GM18502 (cell line): ENCODE measurements at regions not wholly inside any gene's neighbourhood (a gene's known extent, or its start where the extent isn't known, plus 50 kb on each side); places are given as distances from the start of the nearest gene placed in this dataset.

Source experiments
- ATAC-seq: cut with Tn5 transposase; IDR thresholded peaks from one replicate; pipeline ENCODE4 v1.9.1; 2021; ENCODE audit warnings: mild to moderate bottlenecking; ENCODE audit not compliant: unreplicated experiment, poor library complexity

DNA sequence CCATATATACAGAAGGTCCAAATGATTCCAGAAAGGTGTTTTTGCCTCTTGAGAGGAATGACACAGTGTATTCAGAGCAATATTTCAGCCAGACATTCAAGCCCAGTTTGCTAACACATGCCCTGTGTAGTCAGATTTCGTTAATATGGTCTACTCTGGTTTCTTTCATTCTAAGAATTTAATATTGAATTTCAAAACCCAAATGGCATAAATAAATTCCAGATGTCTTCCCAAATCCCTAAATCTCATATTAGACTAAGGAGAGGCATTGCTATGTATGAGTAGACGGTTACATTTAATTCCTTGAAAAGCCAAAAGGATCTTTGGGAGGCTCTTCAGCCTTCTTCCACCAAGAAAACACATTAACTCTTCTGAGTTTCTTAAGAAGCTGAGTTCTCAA, 66.3 kb upstream of the C1QTNF7 start:
- ATAC-seq: no peak

DNA sequence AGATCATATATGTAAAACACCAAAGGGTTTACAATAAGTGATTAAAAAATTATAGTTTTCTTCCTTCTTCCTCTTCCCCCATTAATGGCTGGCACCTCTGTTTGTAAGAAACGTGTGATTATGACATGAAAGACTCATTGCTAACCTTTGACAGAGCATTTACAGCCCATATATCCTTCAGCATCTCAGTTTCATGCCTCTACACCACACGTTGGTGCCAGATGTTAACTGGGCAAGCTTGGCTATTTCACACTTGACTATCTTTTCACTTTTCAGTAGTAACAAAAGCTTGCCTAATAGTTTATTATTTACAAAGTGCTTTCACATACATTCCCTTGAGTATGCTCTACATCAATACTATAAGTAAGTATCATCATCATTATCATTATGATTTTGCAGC, 65.3 kb upstream of the C1QTNF7 start:
- ATAC-seq: no peak

DNA sequence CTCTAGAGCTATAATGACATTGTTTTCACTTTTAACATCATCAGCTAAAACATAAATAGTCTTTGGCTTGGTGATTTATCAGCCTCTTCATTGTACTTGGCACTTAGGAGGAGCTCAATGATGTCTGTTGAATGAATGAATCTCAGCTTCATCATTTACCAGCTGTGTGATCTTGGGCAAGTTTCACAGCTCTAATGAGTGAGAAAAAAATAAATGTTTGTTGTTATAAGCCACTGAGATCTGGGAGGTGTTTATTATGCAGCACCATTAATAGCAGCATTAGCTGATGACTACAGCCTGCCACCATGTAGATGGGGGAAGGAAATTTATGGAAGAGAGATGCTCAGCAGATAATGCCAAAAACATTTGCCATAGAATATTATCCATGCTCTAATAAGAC, 63.6 kb upstream of the C1QTNF7 start:
- no peak for ATAC-seq

DNA sequence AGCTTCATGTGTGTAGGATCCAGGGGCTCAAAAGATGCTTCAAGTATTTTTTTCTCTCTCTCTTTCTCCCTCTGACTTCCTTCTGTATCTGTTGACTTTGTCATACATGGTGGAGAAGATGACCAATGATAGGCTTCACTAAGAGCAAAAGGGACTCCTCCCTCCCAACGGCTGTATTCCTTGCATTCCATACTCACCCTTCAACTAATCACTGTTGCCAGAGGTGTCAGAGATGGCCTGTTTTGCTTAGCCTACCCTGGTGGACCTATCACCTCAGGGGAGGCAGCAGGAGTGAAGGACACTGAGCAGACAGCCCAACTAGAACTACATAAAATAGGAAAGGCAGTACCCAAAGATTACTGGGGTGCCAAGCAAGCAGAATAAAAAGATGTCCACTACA, 62.2 kb upstream of the C1QTNF7 start:
- no peak for ATAC-seq

DNA sequence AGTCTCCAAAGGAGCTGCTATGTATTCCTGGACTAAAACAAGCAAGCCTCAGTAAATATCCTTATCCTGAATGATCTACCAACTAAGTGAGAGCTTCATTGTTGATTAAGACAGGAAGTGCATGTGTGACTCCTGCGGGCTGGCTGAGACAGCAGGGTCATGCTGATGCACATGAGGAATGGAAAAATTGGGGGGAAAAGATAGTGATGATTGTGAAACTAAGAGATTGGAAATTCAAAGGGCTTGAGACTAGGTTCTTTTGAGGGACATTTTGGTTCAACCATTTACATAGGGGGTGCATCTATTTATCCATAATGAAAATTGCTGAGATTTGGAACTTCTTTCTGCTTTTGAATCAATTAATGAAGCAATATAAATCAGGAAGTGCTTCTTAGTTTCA, 61.1 kb upstream of the C1QTNF7 start:
- ATAC-seq: no peak

DNA sequence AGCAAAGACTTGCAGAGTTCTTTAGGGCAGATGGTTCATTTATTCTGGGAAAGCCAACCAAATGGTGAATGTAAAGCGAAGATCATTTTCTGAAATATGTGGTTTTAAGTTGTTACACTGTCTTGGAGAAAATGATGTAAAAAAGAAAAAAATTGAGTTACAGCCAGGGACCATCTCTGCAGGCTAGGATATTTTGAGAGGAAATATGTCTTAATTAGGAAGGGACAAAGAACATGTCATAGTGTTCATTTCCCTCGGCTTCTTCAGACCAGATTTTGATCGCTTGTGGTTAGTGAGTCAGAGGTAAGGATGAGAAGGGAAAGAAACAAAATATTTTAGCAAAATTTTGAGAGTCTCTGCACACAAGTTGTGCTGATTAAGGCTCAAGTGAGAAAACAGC, 59.0 kb upstream of the C1QTNF7 start:
- no peak for ATAC-seq

DNA sequence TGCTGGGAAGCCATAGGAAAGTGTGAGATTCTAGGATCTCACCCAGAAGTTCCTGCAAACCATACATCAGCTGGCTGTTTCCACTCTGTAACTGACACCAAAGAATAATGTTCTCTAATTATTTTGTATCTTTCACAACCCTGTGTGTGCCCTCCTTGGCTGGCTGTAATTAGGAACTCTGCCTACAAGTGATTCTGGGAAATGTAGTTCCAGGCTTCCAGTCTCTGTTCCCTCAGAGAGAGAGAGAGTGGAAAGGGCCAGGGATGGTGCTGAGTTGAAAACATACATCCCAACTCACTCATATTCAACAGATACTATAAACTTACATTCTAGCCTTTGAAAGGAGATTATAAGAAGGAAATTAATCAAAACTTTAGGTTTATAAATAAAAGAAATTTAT, 57.5 kb upstream of the C1QTNF7 start:
- no peak for ATAC-seq

DNA sequence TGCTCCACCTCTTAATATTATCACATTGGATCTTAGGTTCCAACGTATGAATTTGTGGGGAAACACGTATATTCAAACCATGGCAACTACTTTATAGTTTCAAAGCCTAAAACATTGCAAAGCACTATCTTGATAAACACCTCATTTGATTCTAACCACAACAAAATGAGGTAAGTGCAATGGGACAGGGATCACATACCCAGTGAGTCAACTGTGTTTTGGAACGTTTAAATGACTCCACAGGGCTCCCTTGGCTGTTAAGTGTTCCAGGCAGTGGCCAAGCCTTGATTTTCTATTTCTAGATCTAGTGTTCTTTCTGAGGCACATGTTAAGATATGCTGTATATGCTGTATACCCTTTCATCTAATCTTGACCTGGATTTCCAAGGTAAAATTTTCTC, 54.5 kb upstream of the C1QTNF7 start:
- ATAC-seq: no peak

DNA sequence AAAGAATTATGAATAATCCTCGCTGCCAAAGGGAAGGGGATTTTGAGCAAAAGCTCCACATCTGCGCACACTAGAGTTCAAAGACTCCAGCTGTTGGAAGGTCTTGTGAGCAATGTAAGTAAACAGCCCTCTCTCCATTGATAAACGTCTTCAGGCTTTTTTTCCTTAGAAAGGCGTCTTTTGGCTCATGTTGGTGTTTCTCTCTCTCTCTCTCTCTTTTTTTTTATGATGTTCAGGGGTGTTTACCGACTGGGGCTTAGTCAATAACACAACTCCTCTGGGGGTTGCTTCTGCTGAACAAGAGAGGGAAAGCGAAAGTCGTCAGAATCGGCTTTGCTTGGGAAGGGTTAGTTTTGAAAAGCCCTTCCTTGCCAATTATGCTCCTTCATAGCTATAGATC, 53.2 kb upstream of the C1QTNF7 start:
- ATAC-seq: no peak

DNA sequence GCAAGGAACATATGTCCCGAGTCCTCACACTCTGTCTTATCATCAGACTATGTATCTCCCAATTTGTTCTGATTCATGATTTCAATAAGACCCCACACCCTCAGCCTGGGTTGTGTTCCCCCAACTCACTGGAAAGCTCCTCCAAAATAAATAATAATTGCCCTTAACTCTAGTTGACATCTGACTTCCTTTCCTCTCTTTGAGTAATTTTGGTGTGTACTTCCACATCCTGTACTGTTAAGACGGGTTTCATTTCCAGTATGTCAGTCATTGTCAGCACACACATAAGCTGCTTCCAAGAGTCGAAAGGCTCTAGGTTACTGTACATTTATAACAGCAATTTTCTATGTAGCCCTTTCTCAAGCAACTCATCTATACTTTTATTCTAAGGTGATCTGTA, 52.2 kb upstream of the C1QTNF7 start:
- peak; percentile 71 for ATAC-seq

DNA sequence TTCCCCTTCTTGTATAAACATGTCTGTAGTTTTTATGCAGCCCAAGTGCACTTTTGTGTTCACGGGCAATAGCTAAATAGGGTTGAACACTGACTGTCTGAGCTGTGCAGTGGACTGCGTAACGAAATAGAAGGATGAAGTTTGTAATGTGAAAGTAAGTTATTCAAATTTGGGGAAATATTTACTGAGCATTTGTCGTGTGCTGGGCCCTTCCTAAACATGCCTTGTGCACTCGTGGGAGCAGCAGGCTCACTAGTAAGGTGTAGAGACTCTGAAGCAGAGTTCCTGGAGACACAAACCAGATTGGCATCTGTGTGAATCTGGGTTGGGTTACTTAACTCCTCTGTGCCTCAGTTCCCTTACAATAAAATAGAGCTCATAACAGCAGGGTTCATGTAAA, 51.7 kb upstream of the C1QTNF7 start:
- peak; percentile 35 for ATAC-seq

DNA sequence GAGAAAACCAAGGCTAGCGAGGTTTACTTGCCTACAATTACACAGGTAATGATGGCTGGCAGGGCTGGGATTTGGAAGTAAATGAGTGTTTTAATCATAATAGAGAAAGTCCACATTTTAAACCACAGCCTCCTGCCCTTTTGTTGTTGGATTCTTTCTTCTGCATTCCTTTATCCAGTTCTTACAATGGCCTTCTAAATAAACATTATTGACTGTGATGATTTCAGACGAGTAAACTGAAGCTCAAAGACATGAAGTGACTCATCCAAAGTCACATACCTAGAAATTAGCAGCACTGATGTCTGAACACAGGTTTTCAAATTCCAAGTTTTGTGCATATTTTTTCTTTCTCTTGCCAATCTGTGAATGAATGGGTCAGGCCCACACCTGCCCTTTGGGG, 51.2 kb upstream of the C1QTNF7 start:
- ATAC-seq: no peak
